WTC11 (cell line): ENCODE measurements at regions not wholly inside any gene's neighbourhood (a gene's known extent, or its start where the extent isn't known, plus 50 kb on each side); places are given as distances from the start of the nearest gene placed in this dataset.

Experiments used
- ATAC-seq: fragments of 200-7000 bp; cut with Tn5 transposase; 2 replicates; pipeline ENCODE4 v1.10.0; 2021; ENCODE audit warnings: mild to moderate bottlenecking, moderate library complexity
- CTCF ChIA-PET: fragments of 300-600 bp; sonication (Branson Sonifier 250); formaldehyde crosslinking; loops from one replicate; lab custom pipeline; 2021; ENCODE audit warnings: antibody characterized with exemption; lab: Charles Lee
- POLR2A ChIA-PET: fragments of 350-600 bp; sonication (Branson Sonifier 250); formaldehyde crosslinking; loops from one replicate; lab custom pipeline; 2021; ENCODE audit warnings: antibody characterized with exemption; lab: Charles Lee
- DNase-seq: peaks from one replicate; pipeline ENCODE4 v3.0.0; 2021; ENCODE audit warnings: low spot score
- H3K27ac Mint-ChIP-seq: 2 replicates; pipeline ENCODE4 v1.8.0; 2021; ENCODE audit warnings: mixed read lengths
- H3K27me3 Mint-ChIP-seq: 2 replicates; pipeline ENCODE4 v1.8.0; 2021; ENCODE audit warnings: low read depth, mild to moderate bottlenecking, moderate library complexity, mixed read lengths
- H3K36me3 Mint-ChIP-seq: 2 replicates; pipeline ENCODE4 v1.8.0; 2021; ENCODE audit warnings: mixed read lengths
- H3K4me1 Mint-ChIP-seq: 2 replicates; pipeline ENCODE4 v1.8.0; 2022; ENCODE audit warnings: mixed read lengths
- H3K4me3 Mint-ChIP-seq: 2 replicates; pipeline ENCODE4 v1.8.0; 2021; ENCODE audit warnings: mild to moderate bottlenecking, moderate library complexity, mixed read lengths
- H3K9me3 Mint-ChIP-seq: 2 replicates; pipeline ENCODE4 v1.8.0; 2021; ENCODE audit warnings: mixed read lengths
- E2F5 ChIP-seq: sonication (generic); formaldehyde crosslinking; IDR thresholded peaks from 2 replicates; pipeline ENCODE4 v1.8.1; 2022; ENCODE audit warnings: mild to moderate bottlenecking, moderate library complexity, missing genetic modification reagents
- FOXK1 ChIP-seq: sonication (generic); formaldehyde crosslinking; IDR thresholded peaks from 2 replicates; pipeline ENCODE4 v1.8.0; 2022; ENCODE audit warnings: mild to moderate bottlenecking, moderate library complexity, missing genetic modification reagents
- GRHL2 ChIP-seq: fragments of 250-450 bp; sonication (Bioruptor Pico); IDR thresholded peaks from 2 replicates; pipeline ENCODE4 v1.8.0; 2022; ENCODE audit warnings: mild to moderate bottlenecking, moderate library complexity; ENCODE audit not compliant: insufficient replicate concordance, severe bottlenecking
- HMGA2 ChIP-seq: fragments of 250-450 bp; sonication (Bioruptor Pico); IDR thresholded peaks from 2 replicates; pipeline ENCODE4 v1.4.0; 2021; ENCODE audit warnings: mild to moderate bottlenecking, moderate library complexity
- IRF2 ChIP-seq: sonication (generic); formaldehyde crosslinking; IDR thresholded peaks from 2 replicates; pipeline ENCODE4 v1.8.0; 2022; ENCODE audit warnings: low read depth, missing genetic modification reagents, borderline replicate concordance
- JAZF1 ChIP-seq: fragments of 250-450 bp; sonication (Bioruptor Pico); IDR thresholded peaks from 2 replicates; pipeline ENCODE4 v1.9.0; 2021; ENCODE audit warnings: moderate library complexity, mild to moderate bottlenecking, inconsistent platforms
- JUN ChIP-seq: sonication (generic); formaldehyde crosslinking; IDR thresholded peaks from 2 replicates; pipeline ENCODE4 v1.8.0; 2023; ENCODE audit warnings: mild to moderate bottlenecking, missing genetic modification reagents
- MXD4 ChIP-seq: fragments of 250-450 bp; sonication (Bioruptor Pico); IDR thresholded peaks from 2 replicates; pipeline ENCODE4 v1.8.0; 2021; ENCODE audit warnings: mild to moderate bottlenecking, moderate library complexity, borderline replicate concordance
- MYBL2 ChIP-seq: sonication (generic); formaldehyde crosslinking; IDR thresholded peaks from 2 replicates; pipeline ENCODE4 v1.8.1; 2023; ENCODE audit warnings: mild to moderate bottlenecking, moderate library complexity, missing genetic modification reagents
- NFE2L1 ChIP-seq: sonication (generic); formaldehyde crosslinking; IDR thresholded peaks from 2 replicates; pipeline ENCODE4 v1.8.1; 2023; ENCODE audit warnings: missing genetic modification reagents
- OVOL2 ChIP-seq: fragments of 250-450 bp; sonication (Bioruptor Pico); IDR thresholded peaks from 2 replicates; pipeline ENCODE4 v1.9.0; 2021; ENCODE audit warnings: mild to moderate bottlenecking, borderline replicate concordance
- SMAD4 ChIP-seq: sonication (generic); formaldehyde crosslinking; IDR thresholded peaks from 2 replicates; pipeline ENCODE4 v1.8.0; 2022; ENCODE audit warnings: mild to moderate bottlenecking, missing genetic modification reagents
- SOX15 ChIP-seq: fragments of 250-450 bp; sonication (Bioruptor Pico); IDR thresholded peaks from 2 replicates; pipeline ENCODE4 v1.9.0; 2021; ENCODE audit warnings: mild to moderate bottlenecking
- TEAD1 ChIP-seq: sonication (generic); formaldehyde crosslinking; IDR thresholded peaks from 2 replicates; pipeline ENCODE4 v1.8.0; 2022; ENCODE audit warnings: mild to moderate bottlenecking, missing genetic modification reagents
- TP53 ChIP-seq: sonication (generic); formaldehyde crosslinking; IDR thresholded peaks from 2 replicates; pipeline ENCODE4 v1.8.1; 2023; ENCODE audit warnings: mild to moderate bottlenecking, missing genetic modification reagents
- USF1 ChIP-seq: sonication (generic); formaldehyde crosslinking; IDR thresholded peaks from 2 replicates; pipeline ENCODE4 v1.8.0; 2022; ENCODE audit warnings: mild to moderate bottlenecking, missing genetic modification reagents
- ZMAT4 ChIP-seq: fragments of 250-450 bp; sonication (Bioruptor Pico); IDR thresholded peaks from 2 replicates; pipeline ENCODE4 v1.9.0; 2021; ENCODE audit warnings: mild to moderate bottlenecking
- ZNF121 ChIP-seq: sonication (generic); formaldehyde crosslinking; IDR thresholded peaks from 2 replicates; pipeline ENCODE4 v1.8.0; 2023; ENCODE audit warnings: missing genetic modification reagents
- ZNF219 ChIP-seq: sonication (generic); formaldehyde crosslinking; IDR thresholded peaks from 2 replicates; pipeline ENCODE4 v1.8.0; 2023; ENCODE audit warnings: missing genetic modification reagents, mild to moderate bottlenecking, borderline replicate concordance
- ZNF281 ChIP-seq: sonication (generic); formaldehyde crosslinking; IDR thresholded peaks from 2 replicates; pipeline ENCODE4 v1.8.0; 2023; ENCODE audit warnings: mild to moderate bottlenecking, missing genetic modification reagents
- ZNF317 ChIP-seq: sonication (generic); formaldehyde crosslinking; IDR thresholded peaks from 2 replicates; pipeline ENCODE4 v1.8.1; 2023; ENCODE audit warnings: low read depth, mild to moderate bottlenecking, moderate library complexity, missing genetic modification reagents, borderline replicate concordance
- ZNF396 ChIP-seq: fragments of 250-450 bp; sonication (Bioruptor Pico); IDR thresholded peaks from 2 replicates; pipeline ENCODE4 v1.8.0; 2021; ENCODE audit warnings: mild to moderate bottlenecking, moderate library complexity, borderline replicate concordance
- ZNF416 ChIP-seq: fragments of 250-450 bp; sonication (Bioruptor Pico); IDR thresholded peaks from 2 replicates; pipeline ENCODE4 v1.9.0; 2021; ENCODE audit warnings: mild to moderate bottlenecking, inconsistent platforms
- ZNF532 ChIP-seq: fragments of 250-450 bp; sonication (Bioruptor Pico); IDR thresholded peaks from 2 replicates; pipeline ENCODE4 v1.9.0; 2021; ENCODE audit warnings: mild to moderate bottlenecking, borderline replicate concordance
- ZSCAN18 ChIP-seq: fragments of 250-450 bp; sonication (Bioruptor Pico); IDR thresholded peaks from 2 replicates; pipeline ENCODE4 v2.1.2; 2022; ENCODE audit warnings: mild to moderate bottlenecking, moderate library complexity

- TF ChIP-seq GRHL2 (no peak), JUN (CRISPR knock-in tag) (no peak), ZMAT4 (no peak), USF1 (CRISPR knock-in tag) (no peak), JAZF1 (no peak), ZNF396 (CRISPR knock-in tag) (no peak), ZNF219 (CRISPR knock-in tag) (no peak), MXD4 (CRISPR knock-in tag) (no peak), IRF2 (no peak), FOXK1 (no peak), ZNF317 (no peak)
- H3K27me3 Mint-ChIP-seq = no peaks in the 10 kb centered on the region; the same call in 1 of the 2 replicates
- no peak overlapping the region for H3K4me3 Mint-ChIP-seq
- CTCF ChIA-PET = no interaction called here
- H3K27ac Mint-ChIP-seq = no peak overlapping the region
- no peaks in the 10 kb centered on the region for H3K36me3 Mint-ChIP-seq
- no peak for DNase-seq
- POLR2A ChIA-PET = interaction anchor here (0.6 kb wide), 1 partner anchor 1134 kb away, joined by 3 read pairs; no protein-coding TSS in a partner anchor
- H3K4me1 Mint-ChIP-seq = no peaks in the 10 kb centered on the region
- 0 out of 2 replicates have a peak, but pooled peaks cover 4% of the 10 kb centered on the region for H3K9me3 Mint-ChIP-seq
- ATAC-seq = no peak
Observed at GRCh38 chr18:45554389-45554737, 60.9 kb upstream of the SLC14A2 start.

- ChIA-PET POLR2A (no interaction called here), CTCF (no interaction called here)
- DNase-seq = no peak
- no peak overlapping the region for H3K27ac Mint-ChIP-seq
- H3K4me3 Mint-ChIP-seq = no peak overlapping the region
- no peaks in the 10 kb centered on the region for H3K4me1 Mint-ChIP-seq
- H3K36me3 Mint-ChIP-seq = no peaks in the 10 kb centered on the region
- no peak for ATAC-seq
- 0 out of 2 replicates have a peak, but pooled peaks cover 4% of the 10 kb centered on the region for H3K9me3 Mint-ChIP-seq
- no peak for TF ChIP-seq ZNF532 (CRISPR knock-in tag)
- no peak for TF ChIP-seq OVOL2
- TF ChIP-seq JAZF1 = no peak
- TF ChIP-seq ZNF396 (CRISPR knock-in tag) = no peak
- TF ChIP-seq TP53 (CRISPR knock-in tag) = no peak
- no peak for TF ChIP-seq NFE2L1 (CRISPR knock-in tag)
- TF ChIP-seq ZNF317 = no peak
- TF ChIP-seq HMGA2 (CRISPR knock-in tag) = no peak
- TF ChIP-seq ZSCAN18 (CRISPR knock-in tag) = no peak
- TF ChIP-seq ZNF416 (CRISPR knock-in tag) = no peak
- no peak for TF ChIP-seq MYBL2 (CRISPR knock-in tag)
- no peak for TF ChIP-seq JUN (CRISPR knock-in tag)
- no peak for TF ChIP-seq SMAD4 (CRISPR knock-in tag)
- TF ChIP-seq SOX15 = no peak
- no peak for TF ChIP-seq E2F5 (CRISPR knock-in tag)
- no peak for TF ChIP-seq ZNF121 (CRISPR knock-in tag)
- TF ChIP-seq FOXK1 = no peak
- no peak for TF ChIP-seq ZNF281 (CRISPR knock-in tag)
- TF ChIP-seq TEAD1 = no peak
- no peak for TF ChIP-seq USF1 (CRISPR knock-in tag)
- no peaks in the 10 kb centered on the region; the same call in 1 of the 2 replicates for H3K27me3 Mint-ChIP-seq
Observed at GRCh38 chr18:45556222-45556621, 59.1 kb upstream of the SLC14A2 start.
